Amygdala (tissue), 56 donors: ENCODE measurements at regions not wholly inside any gene's neighbourhood (a gene's known extent, or its start where the extent isn't known, plus 50 kb on each side); places are given as distances from the start of the nearest gene placed in this dataset.
A peak's percentile ranks its signal among the peaks of the same experiment; 100 is the strongest.

Experiments
- DNase-seq, 56 donors: peaks; one replicate each; lab custom pipeline; 2025; lab: John Stamatoyannopoulos, UW

- no peak for DNase-seq
Measured at GRCh38 chr2:94939349-94939748, 68.1 kb downstream of the TEKT4 start.

- DNase-seq = no peak
Measured at GRCh38 chr2:94947097-94948016, 76.1 kb downstream of the TEKT4 start.

DNA sequence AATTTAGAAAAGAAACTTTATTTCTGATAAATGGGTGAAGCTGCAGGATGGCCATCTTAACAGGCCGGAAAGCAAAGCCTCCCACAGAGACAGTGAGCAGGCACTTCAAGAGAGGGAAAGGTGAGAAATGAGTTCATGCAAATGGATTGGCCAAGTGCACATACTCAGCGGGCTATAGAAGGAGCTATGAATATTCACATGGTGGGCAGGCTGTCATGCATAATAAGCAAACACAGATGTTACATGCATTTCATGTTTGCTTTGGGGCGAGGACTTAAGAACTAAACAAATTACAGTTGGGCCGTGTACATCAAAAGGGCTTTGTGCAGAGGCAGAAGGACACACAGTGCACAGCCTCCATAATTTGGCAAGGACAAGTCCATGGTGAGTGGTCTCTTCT, 69.8 kb upstream of the MAL start:
- DNase-seq = no peak

DNA sequence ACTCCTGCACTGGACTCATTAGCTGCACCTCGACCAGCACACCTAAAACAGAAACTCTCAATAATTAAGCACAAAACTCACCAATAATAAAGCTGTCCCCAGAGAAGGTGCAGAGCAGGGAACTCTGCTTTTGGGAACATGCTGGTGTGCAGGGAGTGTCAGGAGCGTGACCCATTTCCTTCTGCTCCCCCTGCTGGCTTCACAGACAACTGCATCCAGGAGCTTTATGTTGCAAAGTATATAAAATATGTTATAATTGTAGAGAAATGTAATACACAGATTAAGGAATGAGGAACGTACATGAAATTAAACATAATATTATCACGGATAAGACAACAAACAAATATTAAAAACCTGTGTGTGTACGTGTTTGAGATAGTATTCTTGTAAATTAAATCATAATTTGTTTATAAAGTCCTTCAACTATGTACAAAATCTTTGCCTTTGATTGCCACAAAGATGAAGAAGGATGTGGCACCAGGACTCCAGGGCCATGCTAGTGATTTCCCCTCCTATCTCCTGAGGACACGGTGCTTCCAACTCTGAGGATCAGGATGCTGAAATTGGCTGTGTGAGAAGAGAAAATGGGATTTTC, 68.6 kb upstream of the MAL start:
- peak in 10 of 56 donors; percentile 3 to 42 (median 10) for DNase-seq

- no peak for DNase-seq
Measured at GRCh38 chr2:94958245-94958644, 67.3 kb upstream of the MAL start.

DNA sequence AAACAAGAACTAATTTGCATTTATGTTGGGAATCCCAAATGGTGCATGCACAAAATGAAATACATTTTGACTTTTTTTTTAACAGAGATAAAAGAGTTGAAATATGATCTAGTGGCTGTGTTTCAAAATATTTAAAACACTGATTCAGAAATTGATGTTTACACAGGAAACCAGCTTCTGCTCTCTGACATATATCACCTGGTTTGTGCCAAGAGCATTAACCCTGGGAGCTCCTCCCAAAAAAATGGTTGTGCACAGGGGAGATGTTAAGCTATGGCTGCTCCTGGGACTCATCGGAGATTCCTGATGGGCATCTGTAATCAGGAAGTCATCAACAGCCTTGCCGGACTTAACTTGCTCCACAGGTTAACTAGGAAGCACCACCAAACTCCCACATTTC, 65.2 kb upstream of the MAL start:
- DNase-seq = no peak

DNA sequence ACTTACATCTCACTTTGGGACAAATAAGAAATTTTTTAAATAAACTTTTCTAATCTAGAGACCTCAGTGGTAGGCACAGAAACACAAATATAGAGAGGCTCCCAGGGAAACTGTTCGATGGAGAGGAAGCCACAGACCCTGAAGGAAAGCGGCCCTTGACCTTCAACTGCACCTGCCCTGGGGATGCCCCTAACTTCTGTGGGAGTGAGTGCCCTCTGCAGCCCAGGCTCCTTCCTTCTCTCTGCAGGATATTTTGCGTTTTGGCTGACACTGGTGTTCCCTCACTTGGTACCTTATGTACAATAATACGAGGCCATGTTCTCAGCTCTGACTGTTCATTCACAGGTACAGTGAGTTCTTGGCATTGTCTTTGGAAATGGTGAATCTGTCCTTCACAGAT, 64.8 kb upstream of the MAL start:
- DNase-seq = no peak

GRCh38 chr2:94964193-94964592, 61.3 kb upstream of the MAL start:
- no peak for DNase-seq

- no peak for DNase-seq
Measured at GRCh38 chr2:94966689-94967088, 58.8 kb upstream of the MAL start.

DNA sequence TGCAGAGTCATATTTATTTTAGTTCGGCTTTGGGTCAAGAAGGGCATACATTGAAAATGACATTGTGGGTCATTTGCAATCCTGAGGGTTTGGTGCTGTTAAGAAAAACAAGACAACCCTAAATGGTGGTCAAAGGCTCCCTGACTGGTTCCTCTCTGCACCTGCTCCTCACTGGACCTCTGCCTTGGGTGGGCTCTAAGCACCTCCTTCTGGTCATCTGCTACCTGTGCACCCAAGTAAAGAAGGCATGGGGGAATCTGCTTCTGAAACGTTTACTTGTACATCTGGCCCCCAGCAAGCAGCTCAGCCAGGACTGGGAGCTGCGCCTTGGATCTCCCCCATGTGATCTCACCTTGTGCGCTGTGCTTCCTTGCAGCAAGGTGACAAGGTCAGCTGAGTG, 55.2 kb upstream of the MAL start:
- DNase-seq = no peak
